Right forelimb (tissue), 1 donor: ENCODE measurements at regions not wholly inside any gene's neighbourhood (a gene's known extent, or its start where the extent isn't known, plus 50 kb on each side); places are given as distances from the start of the nearest gene placed in this dataset.
"Not testable (repeated sequence)": the region's sequence is repeated elsewhere in the genome, so short reads cannot be mapped to it uniquely, and the experiment has no call there.

Experiments used
- DNase-seq: peaks from one replicate; pipeline ENCODE4 v3.0.0-alpha.2; 2018

- DNase-seq, result no peak
These were observed 401.4 kb upstream of the C16orf82 start for GRCh38 chr16:26665166-26665939.

DNA sequence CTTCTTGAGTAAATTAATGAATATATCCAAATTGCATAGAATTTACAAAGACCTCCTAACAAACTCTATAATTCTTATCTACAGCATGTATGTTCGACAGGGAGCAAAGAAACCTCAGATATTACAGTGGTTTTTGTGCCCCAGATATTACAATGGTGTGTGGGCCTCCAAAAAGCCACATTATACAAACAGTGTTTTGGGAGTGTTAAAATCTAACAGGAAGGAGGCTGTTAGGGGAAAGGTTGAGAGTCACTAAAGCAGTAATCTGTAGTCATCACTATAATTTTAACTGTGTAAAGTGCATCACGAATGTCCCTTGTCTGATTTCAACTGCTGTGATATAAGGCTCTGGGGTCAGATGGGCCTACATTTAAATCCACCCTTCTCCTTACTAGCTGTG is 400.2 kb upstream of the C16orf82 start:
- DNase-seq, result no peak

GRCh38 chr16:26667307-26667706 is 399.4 kb upstream of the C16orf82 start:
- no peak for DNase-seq

DNA sequence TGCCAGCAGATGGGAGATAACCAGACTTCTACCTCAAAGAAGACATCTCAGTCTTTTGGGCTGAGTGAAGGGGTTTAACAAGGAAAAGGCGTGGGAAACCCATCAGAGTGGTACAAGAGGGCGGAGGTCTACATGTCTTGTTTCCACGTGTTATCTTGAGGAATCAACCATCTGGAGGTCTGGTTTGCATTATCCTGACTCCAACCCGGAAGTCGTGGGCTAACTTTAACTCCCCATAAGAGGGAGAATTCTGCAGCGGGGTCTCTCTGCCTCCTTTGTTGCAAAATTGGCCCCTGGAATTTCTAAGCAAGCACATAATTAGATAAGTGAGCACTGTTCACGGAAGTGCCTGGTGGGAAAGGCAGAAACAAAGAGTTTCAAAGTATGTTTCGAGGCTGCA is 398.7 kb upstream of the C16orf82 start:
- no peak for DNase-seq

- DNase-seq, result no peak
These were observed 394.5 kb upstream of the C16orf82 start for GRCh38 chr16:26672206-26672605.

- no peak for DNase-seq
These were observed 393.7 kb upstream of the C16orf82 start for GRCh38 chr16:26673011-26673410.

DNA sequence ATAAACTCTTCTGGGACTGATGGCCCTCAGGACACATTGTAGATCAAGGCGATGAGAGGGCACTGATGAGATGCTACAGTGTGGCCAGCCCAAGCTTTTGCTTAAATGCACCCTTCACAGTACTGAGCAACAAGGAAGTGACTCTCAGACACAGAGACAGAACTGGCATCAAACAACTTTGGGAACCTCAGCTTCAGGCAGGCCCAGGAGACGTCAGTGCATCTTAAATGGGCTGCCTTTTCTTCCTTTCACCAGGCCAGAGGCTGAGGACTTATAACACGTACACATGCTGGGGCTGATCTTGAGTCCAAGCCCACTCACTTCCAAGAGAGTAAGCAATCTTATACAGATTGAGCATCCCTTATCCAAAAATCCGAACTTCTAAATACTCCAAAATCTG is 386.1 kb upstream of the C16orf82 start:
- no peak for DNase-seq

GRCh38 chr16:26688105-26688504 is 378.6 kb upstream of the C16orf82 start:
- DNase-seq, result no peak

- no peak for DNase-seq
These were observed 378.0 kb upstream of the C16orf82 start for GRCh38 chr16:26688699-26689098.

- DNase-seq, result no peak
These were observed 374.1 kb upstream of the C16orf82 start for GRCh38 chr16:26692658-26693057.

GRCh38 chr16:26697807-26698206 is 368.9 kb upstream of the C16orf82 start:
- DNase-seq, result no peak

GRCh38 chr16:26700250-26700649 is 366.5 kb upstream of the C16orf82 start:
- DNase-seq, result no peak

DNA sequence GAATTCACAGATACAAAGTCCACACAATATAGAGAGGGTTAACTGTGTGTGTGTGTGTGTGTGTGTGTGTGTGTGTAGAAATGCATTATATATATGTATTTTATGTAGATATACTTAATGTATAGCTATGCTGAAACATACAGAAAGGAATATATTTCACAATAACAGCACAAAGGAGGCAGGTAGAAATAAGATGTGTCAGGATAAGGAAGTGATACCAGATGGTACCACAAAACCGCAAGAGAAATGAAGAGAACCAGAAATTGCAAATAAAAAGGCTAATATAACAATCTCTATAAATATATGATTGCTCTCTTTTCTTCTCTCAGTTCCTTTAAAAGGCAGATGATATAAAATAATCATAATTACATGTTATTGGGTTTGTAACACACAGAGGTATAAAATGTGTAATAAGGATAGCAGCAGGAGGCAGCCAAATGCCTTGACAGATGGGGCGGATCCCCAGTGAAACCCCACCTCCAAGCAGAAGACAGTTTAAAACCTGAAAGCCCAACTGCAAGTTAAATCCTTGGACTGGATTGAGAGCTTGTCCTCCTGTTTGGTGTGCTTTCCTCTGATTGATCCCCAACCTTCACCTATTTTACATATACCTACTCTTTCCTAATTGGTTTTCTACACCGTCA is 365.4 kb upstream of the C16orf82 start:
- no peak for DNase-seq

- DNase-seq, result no peak
These were observed 361.4 kb upstream of the C16orf82 start for GRCh38 chr16:26705346-26705745.

- DNase-seq, result no peak
These were observed 358.3 kb upstream of the C16orf82 start for GRCh38 chr16:26708428-26708827.

DNA sequence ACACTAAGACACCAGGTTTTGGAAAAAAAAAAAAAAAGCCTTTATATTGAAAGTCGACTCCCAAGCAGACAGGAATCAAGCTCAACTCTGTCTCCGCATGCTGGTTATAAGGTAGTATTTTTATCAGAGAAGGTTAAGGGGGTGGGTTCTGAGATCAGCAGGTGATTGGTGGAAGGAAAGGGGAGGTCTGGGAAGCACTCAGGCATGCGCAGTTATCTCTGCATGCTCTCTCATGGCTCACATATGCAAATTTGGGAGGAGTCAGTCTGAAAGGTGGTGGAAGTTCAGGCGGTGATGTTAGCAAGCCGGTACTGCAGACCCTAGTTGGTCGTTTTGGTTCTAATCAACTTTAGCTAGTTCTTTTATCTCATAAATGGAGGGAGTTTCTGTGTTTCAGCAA is 357.6 kb upstream of the C16orf82 start:
- no peak for DNase-seq

- DNase-seq, result no peak
These were observed 357.0 kb upstream of the C16orf82 start for GRCh38 chr16:26709754-26710153.

GRCh38 chr16:26710450-26710849 is 356.3 kb upstream of the C16orf82 start:
- DNase-seq, result no peak

GRCh38 chr16:26712876-26713275 is 353.9 kb upstream of the C16orf82 start:
- no peak for DNase-seq

DNA sequence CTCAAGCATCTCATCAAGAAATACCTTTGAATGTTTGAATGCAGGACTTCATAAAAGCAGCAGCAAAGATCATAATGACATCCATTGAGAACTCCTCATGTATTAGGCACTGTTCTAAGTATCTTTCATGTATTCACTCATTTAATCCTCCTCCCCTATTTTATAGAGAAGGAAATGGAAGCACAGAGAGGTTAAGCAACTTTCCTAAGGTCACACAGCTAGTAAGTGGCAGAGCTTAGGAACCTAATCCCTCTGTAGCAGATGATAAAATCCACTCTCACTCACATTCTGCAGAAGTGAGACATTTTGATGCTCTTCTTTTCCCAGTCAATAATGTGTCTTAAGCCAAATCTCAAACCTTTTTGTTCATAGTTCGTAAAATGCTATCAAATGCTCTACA is 350.8 kb upstream of the C16orf82 start:
- no peak for DNase-seq

DNA sequence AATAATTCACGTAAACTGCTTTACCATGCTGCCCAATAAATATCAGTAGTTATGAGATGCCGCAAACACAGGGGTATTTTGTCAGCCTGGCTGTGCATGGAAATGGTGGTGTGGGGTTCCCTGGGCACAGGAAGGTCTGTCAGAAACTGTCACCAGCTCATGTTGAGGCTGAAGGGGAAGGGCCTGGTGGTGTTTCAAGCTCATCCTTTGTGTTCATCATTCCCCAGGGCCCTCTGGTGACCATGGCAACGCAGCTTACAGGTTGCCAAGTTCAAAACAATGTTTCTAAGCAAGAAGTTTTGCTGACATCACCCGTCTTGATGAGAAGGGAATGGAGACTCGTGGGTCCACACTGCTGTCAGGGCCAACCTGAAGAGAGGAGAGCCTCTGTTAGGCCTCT is 348.9 kb upstream of the C16orf82 start:
- no peak for DNase-seq

GRCh38 chr16:26721290-26721689 is 345.4 kb upstream of the C16orf82 start:
- no peak for DNase-seq

DNA sequence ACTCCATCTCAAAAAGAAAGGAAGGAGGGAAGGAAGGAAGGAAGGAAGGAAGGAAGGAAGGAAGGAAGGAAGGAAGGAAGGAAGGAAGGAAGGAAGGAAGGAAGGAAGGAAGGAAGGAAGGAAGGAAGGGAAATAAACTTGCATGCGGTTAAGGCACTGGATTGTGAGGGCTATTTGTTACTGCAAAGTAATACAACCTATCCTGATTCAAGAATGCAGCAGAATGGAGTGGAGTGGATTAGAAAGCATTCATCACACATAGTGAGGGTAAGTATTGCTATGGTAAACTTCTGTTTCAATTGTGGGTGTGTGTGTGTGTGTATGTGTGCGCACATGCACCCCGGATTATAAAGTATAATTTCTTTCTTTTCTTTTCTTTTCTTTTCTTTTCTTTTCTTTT is 344.8 kb upstream of the C16orf82 start:
- DNase-seq, result not testable (repeated sequence)

- no peak for DNase-seq
These were observed 342.5 kb upstream of the C16orf82 start for GRCh38 chr16:26724189-26724588.

- no peak for DNase-seq
These were observed 338.9 kb upstream of the C16orf82 start for GRCh38 chr16:26727848-26728247.
